Fibroblast of gingiva (primary cell): ENCODE measurements at regions not wholly inside any gene's neighbourhood (a gene's known extent, or its start where the extent isn't known, plus 50 kb on each side); places are given as distances from the start of the nearest gene placed in this dataset.

Experiments
- DNase-seq: peaks from one replicate; pipeline ENCODE4 v3.0.0-alpha.2; 2011; ENCODE audit warnings: low read depth

DNA sequence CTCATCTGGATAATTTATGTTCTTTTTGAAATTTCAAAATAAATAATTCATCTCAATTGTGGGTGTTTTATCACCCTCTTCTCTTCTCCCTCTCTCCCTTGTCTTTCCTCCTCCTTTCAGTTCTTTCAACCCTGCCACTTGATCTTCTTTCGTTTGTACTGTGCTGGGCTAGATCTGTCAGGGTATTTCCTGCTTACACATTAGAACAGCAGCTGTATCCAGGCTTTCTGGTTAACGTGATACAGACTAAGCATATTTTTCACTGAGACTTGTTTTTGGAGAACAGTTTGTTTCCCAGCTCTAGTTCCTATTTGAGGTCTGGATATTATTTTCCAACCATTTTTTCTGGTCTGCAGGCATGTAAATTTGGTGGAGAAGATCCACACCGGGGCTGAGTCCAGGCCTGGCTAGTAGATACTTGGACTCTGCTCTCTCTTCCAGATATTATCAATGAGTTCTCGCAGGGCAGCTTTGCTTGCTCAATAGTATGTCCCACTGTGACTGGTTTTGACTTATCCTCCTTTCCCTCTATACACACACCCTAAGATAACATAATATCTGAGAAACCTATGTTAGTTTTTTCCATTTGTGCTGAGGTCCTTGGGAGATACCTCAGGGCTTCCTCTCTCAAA is 1310.7 kb upstream of the TENM3 start:
- no peak for DNase-seq

DNA sequence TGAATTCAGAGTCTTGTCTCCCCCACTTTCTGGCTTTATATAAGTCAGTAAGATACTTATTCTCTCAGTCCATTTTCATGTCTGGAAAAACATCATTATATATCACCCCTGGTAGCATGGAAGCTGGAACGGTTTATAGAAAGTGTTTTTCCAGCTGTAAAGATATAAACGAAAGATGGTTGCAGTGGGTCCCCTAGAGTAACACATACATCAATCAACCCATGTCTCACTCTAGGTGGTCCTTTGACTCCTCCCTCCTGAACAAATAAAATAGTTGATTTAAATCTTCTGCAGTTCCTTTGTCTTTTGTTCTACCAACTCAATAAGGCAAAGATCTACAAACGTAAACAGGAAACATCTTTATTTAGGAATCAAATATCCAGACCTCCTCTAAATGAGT is 1306.1 kb upstream of the TENM3 start:
- no peak for DNase-seq

DNA sequence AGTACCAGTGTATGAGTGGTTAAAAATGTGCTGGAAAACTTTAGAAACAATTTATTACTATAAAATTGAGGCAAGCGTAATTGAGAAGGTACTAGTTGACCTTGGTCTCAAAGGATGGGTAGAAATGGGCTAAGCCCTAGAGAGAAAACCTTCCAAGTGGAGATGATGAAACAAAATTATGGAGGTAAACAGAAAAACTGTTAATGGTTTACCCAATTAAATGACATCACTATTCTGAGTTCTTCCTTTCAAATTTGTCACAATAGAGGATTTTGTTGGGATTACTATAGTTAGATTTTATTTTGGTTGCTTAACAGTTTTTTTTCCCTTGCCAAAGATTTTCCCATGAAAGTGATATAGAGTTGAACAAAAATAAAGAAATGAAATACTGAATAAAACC is 1302.5 kb upstream of the TENM3 start:
- no peak for DNase-seq

DNA sequence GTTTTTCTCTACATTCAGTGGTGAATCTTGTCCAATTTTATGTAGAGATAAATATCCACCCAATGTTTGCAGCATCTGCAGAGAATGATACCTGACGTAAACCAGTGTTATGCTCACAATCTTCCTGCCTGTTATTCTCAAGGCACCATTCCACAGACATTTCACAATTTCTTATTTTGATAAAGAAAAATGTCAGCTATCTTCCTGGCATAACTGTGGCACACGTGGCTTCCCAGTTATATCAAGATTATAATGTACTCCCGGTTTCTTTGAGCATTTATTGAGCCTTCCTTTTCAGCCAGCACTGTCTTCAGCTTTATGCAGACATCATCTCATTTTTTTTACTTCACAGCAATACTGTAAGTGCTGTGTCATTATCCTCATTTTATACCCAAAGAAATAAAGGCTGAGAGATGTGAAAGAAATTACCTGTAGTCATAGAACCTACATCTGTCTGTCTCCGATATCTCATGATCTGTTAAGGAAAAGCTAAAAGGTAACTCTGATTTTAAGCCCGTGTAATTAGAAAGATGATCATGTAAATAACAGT is 1300.8 kb upstream of the TENM3 start:
- no peak for DNase-seq

DNA sequence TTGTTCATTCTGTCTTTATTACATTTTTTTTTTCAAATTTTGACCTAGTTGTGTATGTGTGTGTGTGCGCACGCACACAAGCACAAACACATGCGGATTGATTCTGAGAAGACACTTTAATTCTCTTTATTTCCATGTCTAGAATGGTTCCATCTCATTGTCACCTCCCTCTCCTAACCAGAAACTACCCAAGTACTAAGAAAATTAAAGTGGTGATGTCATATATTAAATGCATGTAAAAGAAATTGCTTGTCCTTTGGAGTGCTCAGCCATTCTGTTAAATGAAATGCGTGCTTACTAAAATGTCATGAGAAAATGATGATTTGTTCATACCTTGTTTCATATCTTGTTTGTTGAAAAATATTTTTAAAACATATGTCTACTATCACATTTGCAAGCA is 1297.0 kb upstream of the TENM3 start:
- no peak for DNase-seq

DNA sequence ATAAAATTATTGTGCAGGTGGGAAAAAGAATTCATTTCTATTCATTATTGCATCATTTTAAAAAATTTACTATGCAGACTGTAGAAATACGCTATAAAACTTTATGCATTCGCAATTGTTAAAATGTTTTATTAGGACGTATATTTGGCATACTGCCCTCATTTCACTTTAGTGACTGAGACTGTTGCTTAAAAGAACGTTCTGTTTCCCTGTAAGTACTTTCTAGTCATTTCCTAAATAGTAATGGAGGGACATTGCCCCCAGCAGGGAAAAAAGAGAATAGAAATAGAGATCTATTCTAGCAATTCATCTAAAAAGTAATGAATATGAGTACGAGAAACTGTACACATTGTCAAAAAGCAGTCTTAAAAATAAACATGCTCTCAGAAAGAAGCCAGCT is 1295.8 kb upstream of the TENM3 start:
- peak; percentile 10 for DNase-seq

DNA sequence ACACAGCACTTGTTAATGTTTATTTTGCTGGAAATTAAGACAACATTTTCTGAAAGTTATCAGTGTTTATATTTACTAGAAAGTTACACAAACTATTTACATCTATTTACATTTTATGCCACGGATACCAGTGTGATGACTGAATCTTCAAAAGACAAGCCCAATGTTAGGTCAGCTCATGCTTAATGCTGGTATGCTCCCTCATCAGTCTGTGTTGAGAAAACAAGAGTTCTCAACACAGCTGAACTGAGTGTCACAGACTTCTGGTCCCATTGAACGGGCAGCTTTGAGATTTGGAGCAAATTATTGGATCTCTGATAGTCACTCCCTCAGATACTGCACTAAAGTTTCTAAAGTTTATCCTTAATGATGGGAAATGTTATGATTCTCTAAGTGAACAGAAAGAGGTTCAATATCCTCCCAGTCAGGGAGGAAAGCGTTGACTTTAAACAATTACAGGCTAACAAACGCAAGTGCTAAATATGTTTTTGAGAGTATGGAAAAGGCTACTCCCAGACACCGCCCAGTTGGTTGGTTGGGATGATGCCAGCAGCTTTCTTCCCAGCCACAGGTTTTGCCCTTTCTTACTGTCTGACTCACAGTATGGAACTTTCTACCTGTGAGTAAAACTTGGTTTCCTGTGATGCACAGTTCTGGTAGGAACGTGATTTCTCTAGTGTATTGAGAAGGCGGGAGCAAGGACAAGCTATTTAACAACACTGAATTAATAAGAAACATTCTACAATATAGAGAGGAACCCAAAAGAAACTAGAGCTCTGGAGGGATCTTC is 1293.6 kb upstream of the TENM3 start:
- DNase-seq = no peak

DNA sequence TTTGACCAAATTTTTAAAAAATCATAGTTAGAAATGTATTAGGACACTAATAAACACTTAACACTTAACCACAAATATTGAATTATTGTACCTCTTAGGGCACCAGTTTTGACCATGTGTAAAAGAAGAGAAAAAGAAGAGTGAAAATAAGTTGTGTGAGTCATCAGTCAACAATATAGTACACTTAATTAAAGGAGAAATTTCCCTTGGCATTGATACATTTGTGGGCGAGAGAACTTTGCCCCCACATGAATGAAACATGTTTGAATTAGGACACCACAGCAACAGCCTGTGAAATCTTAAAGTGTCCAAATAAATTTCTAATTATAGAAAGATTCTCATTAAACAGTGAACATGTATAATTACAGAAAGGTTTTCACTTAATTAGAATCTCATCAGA is 1292.8 kb upstream of the TENM3 start:
- DNase-seq = no peak

DNA sequence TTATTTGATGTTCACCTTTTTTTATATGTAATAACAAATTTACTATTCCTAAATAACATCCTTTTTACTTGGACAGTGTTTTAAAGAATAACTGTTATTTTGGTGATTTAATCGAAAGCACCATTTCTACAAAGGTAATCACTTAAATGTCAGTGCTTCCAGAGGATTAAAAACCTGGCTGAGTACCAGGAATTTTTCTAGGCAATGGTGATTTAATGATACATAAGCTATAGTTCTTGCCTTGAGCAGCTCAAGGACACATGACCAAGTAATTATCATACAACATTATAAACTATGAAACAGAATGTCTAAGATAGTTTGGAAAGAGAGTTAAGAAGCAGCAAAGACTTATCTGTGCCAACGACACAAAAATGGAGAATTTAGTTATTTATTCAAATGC is 1291.9 kb upstream of the TENM3 start:
- DNase-seq = no peak

DNA sequence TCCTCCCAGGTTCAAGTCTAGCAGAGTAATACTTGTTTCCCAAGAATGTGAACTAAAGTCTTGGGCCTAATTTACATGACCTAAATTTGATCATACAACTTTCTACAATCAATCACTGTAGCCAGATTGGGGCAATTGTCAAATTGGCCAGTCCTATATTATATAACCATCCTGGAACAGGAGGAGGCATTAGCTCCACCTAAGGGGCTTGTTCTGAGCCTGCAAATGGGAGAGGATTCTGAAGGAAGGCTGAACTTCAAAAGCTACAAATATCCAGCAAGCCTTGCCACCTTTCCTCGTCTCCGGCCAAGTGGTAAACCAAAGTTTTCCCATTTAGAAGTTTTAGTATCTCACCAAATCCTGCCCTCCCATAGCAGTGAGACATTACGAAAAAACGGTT is 1289.6 kb upstream of the TENM3 start:
- DNase-seq = no peak

DNA sequence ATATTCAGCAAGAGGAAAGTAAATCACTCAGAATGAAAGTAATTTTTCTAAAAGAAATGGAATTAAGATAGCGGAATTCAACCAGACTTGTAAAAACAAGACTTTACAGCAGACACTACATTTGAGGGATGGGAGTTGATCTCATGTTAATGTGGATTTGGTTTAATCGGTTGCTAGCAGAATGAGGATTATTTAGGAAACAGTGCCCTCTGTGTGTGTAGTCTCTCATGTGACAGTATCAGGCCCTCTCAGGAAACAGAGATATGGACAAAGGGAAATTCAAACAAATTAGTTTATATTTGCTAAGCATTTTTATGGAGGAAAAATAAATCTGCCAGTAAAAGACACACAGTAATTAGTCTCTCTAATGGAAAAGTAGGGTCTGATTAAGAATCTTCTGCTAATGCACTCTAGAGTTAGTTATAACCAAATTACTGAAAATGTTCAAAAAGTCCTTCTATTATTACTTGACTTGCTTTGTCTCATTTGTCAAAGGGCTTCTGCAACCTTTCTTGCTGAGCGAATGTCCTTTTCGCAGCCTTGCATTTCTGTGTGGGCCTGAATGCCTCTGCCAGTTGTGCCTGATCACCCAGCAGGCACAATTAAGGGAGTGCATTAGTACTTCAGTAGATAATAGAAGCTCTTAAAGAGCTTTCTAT is 1282.3 kb upstream of the TENM3 start:
- no peak for DNase-seq

DNA sequence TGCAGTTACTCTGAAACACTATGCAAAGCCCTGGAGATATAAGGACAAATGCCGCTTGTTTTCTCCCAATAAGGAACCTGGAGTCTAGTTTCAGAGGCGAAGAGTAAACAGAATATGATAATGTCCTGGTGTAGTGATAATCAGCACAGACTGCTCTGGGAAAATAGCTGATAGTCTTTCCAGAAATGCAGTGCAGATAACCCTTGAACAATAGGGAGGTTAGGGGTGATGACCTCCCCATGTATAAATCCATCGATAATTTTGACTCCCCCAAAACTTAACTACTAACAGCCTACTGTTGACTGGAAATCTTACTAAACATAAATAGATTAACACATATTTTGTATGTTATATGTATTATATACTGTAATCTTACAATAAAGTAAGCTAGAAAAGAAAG is 1280.9 kb upstream of the TENM3 start:
- DNase-seq = no peak

DNA sequence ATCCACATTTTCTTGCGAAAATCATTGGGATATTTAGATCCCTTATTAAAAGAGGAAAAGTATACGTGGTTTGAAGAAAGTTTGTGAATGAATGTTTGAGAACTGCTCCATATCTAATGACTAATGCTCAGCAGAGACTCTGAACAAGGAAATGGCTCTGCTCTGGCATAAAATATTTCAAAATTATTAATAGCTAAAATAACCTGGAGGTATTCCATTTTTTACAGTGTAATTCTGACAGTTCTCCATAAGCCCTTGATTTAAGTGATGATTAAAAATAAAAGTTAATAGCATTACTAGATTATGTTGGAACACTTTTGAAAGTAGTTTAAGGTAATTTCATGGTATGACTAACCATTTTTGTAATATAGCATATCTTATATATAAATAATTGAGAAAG is 1276.9 kb upstream of the TENM3 start:
- DNase-seq = no peak

DNA sequence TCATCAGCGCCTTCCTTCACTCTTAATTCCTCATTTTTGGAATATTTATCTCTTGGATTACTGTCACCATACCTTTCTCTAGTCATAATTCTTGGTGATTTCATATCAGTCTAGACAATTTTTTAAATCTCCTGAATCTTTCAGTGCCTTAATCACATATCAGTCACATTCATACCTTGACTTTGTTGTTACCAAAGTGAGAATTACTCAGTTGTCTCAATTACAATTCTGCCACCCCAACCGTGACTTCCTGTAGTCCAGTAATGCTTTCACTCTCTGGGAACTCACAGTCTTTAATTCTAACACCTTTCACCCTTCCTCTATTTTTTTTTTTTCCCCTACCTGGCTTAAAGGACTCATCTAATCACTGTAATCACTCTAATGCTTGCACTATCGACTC is 1275.3 kb upstream of the TENM3 start:
- DNase-seq = no peak

DNA sequence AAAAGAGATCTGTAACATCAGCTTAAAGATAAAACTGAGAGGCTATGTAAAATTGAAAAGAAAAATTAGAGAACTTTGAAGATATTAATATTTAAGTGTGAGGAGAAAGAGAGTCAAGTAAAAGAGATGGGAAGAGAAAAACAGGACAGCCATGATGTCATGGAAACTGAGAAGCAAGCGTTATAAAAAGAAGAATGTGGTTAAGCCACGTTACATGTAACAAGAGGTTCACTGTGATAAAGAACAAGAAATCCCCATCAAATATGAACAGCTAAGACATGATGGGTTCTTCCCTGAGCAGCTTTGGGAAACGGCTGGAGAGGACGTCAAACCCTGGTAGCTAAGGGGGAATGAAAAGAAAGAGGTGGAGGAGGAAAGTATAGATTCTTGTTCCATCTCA is 1269.3 kb upstream of the TENM3 start:
- DNase-seq = no peak

DNA sequence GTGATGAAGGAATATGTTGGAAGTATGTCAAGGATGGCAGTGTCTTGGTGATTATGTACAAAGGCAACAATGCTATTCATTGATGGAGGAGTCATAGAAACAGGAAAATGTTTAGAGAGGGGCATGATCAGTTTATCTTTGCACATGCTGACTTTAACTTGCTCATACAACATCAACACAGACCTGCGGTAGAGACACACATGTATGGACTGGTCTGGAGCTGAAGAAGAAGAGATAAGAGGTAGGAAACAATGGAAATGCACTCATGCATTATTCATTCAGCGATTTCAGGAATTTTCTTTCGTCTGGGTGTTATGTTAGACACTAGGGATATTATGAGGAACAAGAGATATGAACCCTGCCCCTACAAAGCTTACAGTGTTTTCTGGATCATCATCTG is 1252.3 kb upstream of the TENM3 start:
- DNase-seq = no peak

DNA sequence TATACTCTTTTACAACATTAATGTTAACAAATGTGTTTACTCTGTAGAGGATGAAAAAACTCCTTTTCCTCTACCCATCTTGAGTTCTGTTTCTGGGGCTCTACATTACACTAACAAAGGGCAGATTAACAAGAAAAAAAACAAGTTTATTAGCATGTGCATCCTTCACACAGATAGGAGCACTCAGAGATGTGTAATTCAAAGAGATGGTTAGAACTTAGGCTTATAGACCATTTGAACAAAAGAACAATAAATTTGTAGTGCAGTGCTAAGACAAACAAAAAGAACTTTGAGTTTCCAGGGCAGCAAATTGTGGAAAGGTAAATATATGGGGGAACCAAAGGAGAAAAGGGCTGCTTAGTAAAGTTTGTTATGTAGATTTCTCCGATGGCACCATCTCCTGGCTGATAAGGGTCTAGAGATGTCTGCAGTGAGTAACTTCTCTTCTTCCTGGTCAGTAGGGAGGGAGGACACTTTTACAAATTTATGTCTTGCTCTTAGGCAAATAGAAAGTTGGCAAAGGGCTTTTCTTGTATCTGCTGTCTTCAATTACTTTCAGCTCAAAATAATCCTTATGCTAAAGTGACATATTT is 1249.9 kb upstream of the TENM3 start:
- DNase-seq = no peak

DNA sequence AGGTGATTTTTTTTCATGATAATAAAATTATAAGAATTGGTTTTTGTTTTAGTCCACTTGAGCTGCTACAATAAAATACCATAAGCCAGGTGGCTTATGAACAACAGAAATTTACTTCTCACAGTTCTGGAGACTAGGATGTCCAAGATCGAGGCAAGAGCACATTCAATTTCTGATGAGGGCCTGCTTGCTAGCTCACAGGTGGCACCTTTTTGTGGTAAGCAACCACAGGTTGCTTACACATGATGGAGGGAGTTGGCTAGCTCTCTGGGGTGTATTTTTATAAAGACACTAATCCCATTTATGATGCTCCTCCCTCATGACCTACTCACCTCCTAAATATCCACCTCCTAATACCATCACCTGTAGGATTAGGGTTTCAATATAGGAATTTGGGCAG is 1248.5 kb upstream of the TENM3 start:
- DNase-seq = no peak

DNA sequence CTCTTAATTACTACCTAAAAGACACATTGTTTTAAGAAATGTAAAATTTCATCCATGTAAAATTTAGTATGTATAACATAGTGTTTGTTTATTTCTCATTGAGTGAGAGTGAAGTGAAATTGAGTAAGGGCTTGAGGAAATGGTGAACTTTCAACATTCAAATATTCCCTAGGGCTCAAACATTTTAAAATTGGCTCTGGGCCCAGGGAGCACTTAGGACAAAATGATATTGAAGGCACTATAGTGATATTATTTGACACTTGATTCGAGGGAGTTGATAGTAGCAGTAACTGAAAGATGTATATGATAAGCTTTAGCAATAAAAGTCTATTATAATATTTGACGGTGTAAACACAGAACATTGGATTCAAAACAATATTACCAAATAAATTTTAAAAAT is 1244.0 kb upstream of the TENM3 start:
- DNase-seq = peak; percentile 6

DNA sequence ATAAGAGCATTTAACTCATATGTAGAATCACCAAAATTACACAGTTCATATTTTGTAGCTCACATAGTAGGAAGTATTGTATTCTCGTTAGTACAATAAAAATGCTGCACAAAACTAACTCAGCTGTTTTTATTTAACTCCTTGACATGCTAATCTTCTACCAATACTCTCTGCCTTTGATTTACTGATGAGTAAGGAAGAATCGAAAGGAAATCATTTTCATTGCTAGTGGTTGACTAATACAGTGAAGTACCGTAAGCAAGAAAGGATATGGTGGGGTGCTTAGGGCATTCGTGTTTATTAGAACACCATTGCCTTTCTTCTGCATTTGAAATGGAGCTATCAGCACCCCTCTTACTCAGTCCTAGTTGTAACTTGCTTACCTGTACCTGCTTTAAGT is 1239.1 kb upstream of the TENM3 start:
- no peak for DNase-seq

DNA sequence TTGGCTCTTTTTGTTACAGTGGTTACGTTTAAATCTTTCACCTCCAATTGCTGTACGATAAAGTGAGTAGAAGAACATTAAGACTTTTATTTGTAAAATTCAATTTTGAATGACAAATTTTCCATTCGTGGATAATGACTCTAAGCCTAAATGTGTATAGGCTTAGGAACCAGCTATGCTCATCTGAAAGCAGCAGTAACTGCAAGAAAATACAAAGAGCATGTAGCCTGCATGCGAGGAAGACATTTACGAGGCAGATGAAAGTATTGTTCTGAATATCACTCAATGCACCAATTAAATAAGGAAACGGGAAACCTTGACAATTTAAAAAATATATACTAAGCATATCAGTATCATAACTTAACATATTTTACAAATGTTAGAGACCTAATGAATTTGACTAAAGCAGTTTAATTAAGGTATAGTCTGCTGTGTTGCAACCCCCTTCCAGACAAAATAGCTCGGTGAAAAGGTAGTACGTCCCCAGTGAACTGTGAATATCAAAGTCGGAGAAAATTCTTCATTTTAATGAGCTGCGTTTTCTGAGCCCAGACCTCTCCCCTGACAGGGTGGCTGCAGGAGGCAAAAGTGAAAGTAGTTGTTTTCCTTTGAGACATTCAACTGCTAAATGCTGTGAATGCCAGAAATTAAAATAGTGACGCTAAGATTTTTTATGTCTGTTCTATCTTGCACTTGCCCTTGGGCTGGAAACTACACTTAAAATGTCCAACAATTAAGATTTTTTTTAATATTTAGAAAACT is 1236.5 kb upstream of the TENM3 start:
- DNase-seq = no peak

DNA sequence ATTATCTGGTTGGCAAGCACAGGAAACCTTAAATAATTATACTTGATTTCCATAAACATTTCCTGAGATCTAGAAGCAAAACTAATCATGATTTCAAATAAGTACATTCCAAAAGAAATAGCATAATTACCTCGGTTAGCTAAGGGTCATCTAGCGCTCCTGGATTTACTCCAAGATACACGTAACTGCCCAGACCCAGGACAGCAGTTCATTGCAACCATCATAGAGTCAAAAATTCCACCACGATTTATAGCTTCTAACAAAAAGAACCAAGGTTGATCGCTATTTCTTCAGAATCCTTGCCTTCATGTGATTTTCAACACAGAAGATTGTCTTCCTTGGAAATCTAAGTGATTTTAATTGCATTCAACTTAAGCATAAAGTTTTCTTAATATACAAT is 1235.5 kb upstream of the TENM3 start:
- DNase-seq = no peak
